GM12865 (cell line): ENCODE measurements at regions not wholly inside any gene's neighbourhood (a gene's known extent, or its start where the extent isn't known, plus 50 kb on each side); places are given as distances from the start of the nearest gene placed in this dataset.

Source experiments
- DNase-seq: peaks from one replicate; pipeline ENCODE4 v3.0.0; 2010; ENCODE audit warnings: low read depth
- H3K4me3 ChIP-seq: 2 replicates; pipeline ENCODE4 v1.5.1; 2011; ENCODE audit warnings: mild to moderate bottlenecking, low read depth, low read length, control low read depth
- CTCF ChIP-seq: IDR thresholded peaks from 2 replicates; pipeline ENCODE4 v1.5.1; 2011; ENCODE audit warnings: low read length, control low read depth, low read depth, inconsistent platforms; ENCODE audit not compliant: insufficient read depth; ENCODE audit errors: missing control alignments

- no peak for TF ChIP-seq CTCF
- DNase-seq: no peak
- no peak overlapping the region for H3K4me3 ChIP-seq
These were observed 224.9 kb downstream of the UQCRFS1 start for GRCh38 chr19:28988066-28988465.

- no peak for DNase-seq
- TF ChIP-seq CTCF: no peak
- H3K4me3 ChIP-seq: no peak overlapping the region
These were observed 225.8 kb downstream of the UQCRFS1 start for GRCh38 chr19:28987177-28987576.

- no peak for DNase-seq
- TF ChIP-seq CTCF: no peak
- no peak overlapping the region for H3K4me3 ChIP-seq
These were observed 227.8 kb downstream of the UQCRFS1 start for GRCh38 chr19:28985201-28985600.

- H3K4me3 ChIP-seq: no peak overlapping the region
- TF ChIP-seq CTCF: no peak
- no peak for DNase-seq
These were observed 228.6 kb downstream of the UQCRFS1 start for GRCh38 chr19:28984315-28984714.

- DNase-seq: no peak
- H3K4me3 ChIP-seq: no peak overlapping the region
- no peak for TF ChIP-seq CTCF
These were observed 229.5 kb downstream of the UQCRFS1 start for GRCh38 chr19:28983430-28983829.

- TF ChIP-seq CTCF: no peak
- no peak overlapping the region for H3K4me3 ChIP-seq
- no peak for DNase-seq
These were observed 231.0 kb downstream of the UQCRFS1 start for GRCh38 chr19:28981994-28982393.

- no peak for TF ChIP-seq CTCF
- H3K4me3 ChIP-seq: no peak overlapping the region
- no peak for DNase-seq
These were observed 231.4 kb downstream of the UQCRFS1 start for GRCh38 chr19:28981518-28981917.
